SK-N-SH (cell line): ENCODE measurements at regions not wholly inside any gene's neighbourhood (a gene's known extent, or its start where the extent isn't known, plus 50 kb on each side); places are given as distances from the start of the nearest gene placed in this dataset.

Experiments used
- CHD2 ChIP-seq: fragments of 150-350 bp; IDR thresholded peaks from 2 replicates; pipeline ENCODE4 v1.6.1; 2018; ENCODE audit warnings: low read length; ENCODE audit not compliant: partially characterized antibody
- TF ChIP-seq, protein P1 (sequence below): fragments of 200-600 bp; sonication (generic); IDR thresholded peaks from 2 replicates; pipeline ENCODE4 v1.6.1; 2017; ENCODE audit warnings: antibody characterized with exemption, mild to moderate bottlenecking, moderate library complexity
- TF ChIP-seq, protein P2 (sequence below): IDR thresholded peaks from 2 replicates; pipeline ENCODE4 v1.4.0; 2012; ENCODE audit warnings: low read depth

DNA sequence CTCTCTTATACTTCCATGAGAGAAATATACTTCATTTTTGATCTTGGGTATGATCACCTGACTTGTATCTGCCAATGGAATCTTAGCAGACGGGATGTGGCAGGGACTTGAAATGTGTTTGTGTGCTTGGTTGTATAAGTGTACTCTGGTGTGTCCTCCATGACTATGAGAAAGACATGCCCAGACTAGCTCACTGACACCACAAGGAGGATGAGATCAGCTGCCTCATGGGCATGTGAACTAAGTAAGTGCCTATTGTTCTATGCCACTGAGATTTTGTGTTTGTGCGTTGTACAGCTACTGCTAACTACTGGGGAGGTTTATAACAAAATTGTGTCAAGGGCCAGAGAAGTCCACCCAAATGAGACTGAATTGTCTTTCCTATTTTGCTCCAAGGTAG lies 402.2 kb upstream of the SALL1 start:
- TF ChIP-seq, protein P1, sequence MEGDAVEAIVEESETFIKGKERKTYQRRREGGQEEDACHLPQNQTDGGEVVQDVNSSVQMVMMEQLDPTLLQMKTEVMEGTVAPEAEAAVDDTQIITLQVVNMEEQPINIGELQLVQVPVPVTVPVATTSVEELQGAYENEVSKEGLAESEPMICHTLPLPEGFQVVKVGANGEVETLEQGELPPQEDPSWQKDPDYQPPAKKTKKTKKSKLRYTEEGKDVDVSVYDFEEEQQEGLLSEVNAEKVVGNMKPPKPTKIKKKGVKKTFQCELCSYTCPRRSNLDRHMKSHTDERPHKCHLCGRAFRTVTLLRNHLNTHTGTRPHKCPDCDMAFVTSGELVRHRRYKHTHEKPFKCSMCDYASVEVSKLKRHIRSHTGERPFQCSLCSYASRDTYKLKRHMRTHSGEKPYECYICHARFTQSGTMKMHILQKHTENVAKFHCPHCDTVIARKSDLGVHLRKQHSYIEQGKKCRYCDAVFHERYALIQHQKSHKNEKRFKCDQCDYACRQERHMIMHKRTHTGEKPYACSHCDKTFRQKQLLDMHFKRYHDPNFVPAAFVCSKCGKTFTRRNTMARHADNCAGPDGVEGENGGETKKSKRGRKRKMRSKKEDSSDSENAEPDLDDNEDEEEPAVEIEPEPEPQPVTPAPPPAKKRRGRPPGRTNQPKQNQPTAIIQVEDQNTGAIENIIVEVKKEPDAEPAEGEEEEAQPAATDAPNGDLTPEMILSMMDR = no peak
- TF ChIP-seq CHD2 = no peak
- TF ChIP-seq, protein P2, sequence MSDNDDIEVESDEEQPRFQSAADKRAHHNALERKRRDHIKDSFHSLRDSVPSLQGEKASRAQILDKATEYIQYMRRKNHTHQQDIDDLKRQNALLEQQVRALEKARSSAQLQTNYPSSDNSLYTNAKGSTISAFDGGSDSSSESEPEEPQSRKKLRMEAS = no peak
